NT2/D1 (cell line): ENCODE measurements at regions not wholly inside any gene's neighbourhood (a gene's known extent, or its start where the extent isn't known, plus 50 kb on each side); places are given as distances from the start of the nearest gene placed in this dataset.

Experiments
- SUZ12 ChIP-seq: IDR thresholded peaks from 2 replicates; pipeline ENCODE4 v1.6.1; 2011; ENCODE audit not compliant: insufficient read length, insufficient read depth; ENCODE audit errors: extremely low read depth
- ZNF274 ChIP-seq: IDR thresholded peaks from 2 replicates; pipeline ENCODE4 v1.6.1; 2011; ENCODE audit warnings: mild to moderate bottlenecking, low read depth, low read length

DNA sequence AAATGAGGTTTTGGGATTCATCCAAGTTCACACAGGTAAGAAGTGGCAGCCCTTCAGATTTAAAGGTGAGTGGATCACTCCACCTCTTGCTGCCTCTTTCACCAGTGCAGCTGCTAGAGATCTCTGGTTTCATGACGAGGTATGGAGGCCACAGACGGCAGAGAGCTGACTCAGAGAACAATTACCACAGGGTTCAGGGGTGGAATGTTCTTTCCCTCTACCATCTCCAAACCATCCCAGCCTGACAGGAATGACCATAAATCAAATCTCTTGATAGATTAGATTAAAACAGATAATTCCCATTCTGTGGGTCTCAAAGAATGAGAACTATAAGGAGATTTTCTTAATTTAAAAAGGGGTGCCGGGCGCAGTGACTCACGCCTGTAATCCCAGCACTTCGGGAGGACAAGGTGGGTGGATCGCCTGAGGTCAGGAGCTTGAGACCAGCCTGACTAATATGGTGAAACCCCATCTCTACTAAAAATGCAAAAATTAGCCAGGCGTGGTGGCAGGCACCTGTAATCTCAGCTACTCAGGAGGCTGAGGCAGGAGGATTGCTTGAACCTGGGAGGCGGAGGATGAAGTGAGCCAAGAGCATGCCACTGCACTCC, 174.2 kb upstream of the ATP11B start:
- TF ChIP-seq ZNF274 (no peak), SUZ12 (no peak)
